DOHH2 (cell line): ENCODE measurements at regions not wholly inside any gene's neighbourhood (a gene's known extent, or its start where the extent isn't known, plus 50 kb on each side); places are given as distances from the start of the nearest gene placed in this dataset.

Experiments
- EZH2phosphoT487 ChIP-seq: fragments of 200-600 bp; sonication (generic); IDR thresholded peaks from 2 replicates; pipeline ENCODE4 v1.6.1; 2017; ENCODE audit warnings: borderline replicate concordance, mild to moderate bottlenecking, antibody characterized with exemption, low read length, moderate library complexity, mixed read lengths
- TF ChIP-seq, protein P1 (sequence below): fragments of 200-600 bp; sonication (generic); IDR thresholded peaks from one replicate; pipeline ENCODE4 v1.5.1; 2014; ENCODE audit warnings: antibody characterized with exemption, mild to moderate bottlenecking, low read depth, low read length; ENCODE audit not compliant: poor library complexity, severe bottlenecking

DNA sequence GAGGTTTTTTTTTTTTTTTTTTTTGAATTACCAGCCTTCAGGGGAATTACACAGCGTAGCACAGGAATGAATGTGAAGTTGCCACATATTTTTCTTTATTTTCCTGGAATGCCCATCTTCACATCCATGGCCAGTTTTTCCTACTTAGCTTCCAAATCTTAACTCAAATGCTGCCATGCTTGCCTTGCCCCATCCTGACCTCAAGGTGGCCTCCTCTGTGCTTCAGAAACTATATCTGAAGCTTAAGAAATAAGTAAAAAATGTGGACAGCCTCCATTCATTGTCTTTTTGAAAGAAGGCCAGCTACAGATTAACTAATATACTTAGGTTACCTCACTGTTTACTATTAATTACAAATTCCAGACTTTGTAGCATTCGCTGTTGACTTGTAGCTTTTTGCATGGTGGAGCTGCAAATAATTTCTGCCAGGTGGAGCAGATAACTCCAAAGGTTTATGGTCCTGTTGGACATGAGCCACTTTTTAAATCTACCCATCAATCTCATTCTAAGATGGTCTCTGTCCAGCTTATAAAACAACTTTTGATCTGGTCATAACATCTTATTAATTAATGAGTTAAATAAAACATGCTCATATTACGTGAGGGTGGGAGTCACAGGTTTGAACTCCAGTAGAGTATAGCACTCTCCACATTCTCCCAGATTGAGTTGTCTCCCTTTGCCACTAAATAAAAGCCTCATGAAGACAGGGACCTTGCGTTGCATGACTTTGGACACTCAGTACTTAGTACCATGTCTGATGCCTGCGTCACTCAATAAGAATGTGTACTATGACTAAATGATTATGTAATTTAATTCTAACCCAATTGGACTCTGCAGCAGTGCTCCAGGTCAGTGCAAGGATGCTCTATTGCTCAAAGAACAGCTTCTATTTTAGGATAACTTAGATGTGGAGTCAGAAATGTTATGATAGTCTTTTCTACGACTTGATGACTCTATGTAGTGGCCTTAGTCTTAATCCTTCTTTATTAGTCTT is 678.6 kb upstream of the CITED2 start:
- no peak for TF ChIP-seq EZH2phosphoT487
- TF ChIP-seq, protein P1, sequence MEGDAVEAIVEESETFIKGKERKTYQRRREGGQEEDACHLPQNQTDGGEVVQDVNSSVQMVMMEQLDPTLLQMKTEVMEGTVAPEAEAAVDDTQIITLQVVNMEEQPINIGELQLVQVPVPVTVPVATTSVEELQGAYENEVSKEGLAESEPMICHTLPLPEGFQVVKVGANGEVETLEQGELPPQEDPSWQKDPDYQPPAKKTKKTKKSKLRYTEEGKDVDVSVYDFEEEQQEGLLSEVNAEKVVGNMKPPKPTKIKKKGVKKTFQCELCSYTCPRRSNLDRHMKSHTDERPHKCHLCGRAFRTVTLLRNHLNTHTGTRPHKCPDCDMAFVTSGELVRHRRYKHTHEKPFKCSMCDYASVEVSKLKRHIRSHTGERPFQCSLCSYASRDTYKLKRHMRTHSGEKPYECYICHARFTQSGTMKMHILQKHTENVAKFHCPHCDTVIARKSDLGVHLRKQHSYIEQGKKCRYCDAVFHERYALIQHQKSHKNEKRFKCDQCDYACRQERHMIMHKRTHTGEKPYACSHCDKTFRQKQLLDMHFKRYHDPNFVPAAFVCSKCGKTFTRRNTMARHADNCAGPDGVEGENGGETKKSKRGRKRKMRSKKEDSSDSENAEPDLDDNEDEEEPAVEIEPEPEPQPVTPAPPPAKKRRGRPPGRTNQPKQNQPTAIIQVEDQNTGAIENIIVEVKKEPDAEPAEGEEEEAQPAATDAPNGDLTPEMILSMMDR, result peak; percentile 34
